ENCODE measurements at regions not wholly inside any gene's neighbourhood (a gene's known extent, or its start where the extent isn't known, plus 50 kb on each side); places are given as distances from the start of the nearest gene placed in this dataset.

DNA sequence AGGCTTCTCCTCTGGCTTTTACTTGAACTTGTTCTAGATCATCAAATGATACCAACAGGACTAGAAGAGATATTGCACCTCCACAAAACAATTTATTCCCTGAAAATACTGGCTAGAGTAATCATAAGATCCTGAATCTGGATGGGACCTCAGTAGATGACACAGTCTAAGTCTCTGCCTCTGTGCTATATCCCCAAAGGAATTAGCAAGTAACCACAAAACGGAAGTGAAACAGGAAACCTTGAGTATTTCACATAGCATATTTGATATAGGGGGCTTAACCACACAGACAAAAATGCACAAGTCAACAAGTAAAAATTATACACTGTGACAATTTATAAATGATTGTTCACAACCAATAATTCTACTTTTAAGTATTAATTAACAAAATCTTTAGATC, 456.9 kb upstream of the TNP1 start:
- no peaks in the 10 kb centered on the region for H3K4me1 ChIP-seq (ENCODE audit: low read depth)
- no peaks in the 10 kb centered on the region for H3K27me3 ChIP-seq
- peak in 1 of 2 donors; percentile 72 for DNase-seq (ENCODE audit: low read depth in 1 of 2, low spot score in 1 of 2)
- no peaks in the 10 kb centered on the region for H3K9me3 ChIP-seq (ENCODE audit: low read depth)
- TF ChIP-seq, protein P1, sequence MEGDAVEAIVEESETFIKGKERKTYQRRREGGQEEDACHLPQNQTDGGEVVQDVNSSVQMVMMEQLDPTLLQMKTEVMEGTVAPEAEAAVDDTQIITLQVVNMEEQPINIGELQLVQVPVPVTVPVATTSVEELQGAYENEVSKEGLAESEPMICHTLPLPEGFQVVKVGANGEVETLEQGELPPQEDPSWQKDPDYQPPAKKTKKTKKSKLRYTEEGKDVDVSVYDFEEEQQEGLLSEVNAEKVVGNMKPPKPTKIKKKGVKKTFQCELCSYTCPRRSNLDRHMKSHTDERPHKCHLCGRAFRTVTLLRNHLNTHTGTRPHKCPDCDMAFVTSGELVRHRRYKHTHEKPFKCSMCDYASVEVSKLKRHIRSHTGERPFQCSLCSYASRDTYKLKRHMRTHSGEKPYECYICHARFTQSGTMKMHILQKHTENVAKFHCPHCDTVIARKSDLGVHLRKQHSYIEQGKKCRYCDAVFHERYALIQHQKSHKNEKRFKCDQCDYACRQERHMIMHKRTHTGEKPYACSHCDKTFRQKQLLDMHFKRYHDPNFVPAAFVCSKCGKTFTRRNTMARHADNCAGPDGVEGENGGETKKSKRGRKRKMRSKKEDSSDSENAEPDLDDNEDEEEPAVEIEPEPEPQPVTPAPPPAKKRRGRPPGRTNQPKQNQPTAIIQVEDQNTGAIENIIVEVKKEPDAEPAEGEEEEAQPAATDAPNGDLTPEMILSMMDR (IDR thresholded peaks at IDR 0.05; ENCODE audit: low read depth, low read length) = no peak
- H3K4me3 ChIP-seq = no peak overlapping the region
- H3K27ac ChIP-seq = no peak overlapping the region
- no peaks in the 10 kb centered on the region for H3K36me3 ChIP-seq

GRCh38 chr2:217314021-217314460, 454.2 kb upstream of the TNP1 start:
- no peak for DNase-seq (ENCODE audit: low read depth in 1 of 2, low spot score in 1 of 2)
- Histone ChIP-seq H3K36me3 (no peaks in the 10 kb centered on the region), H3K9me3 (ENCODE audit: low read depth) (no peaks in the 10 kb centered on the region), H3K4me3 (no peak overlapping the region), H3K27me3 (no peaks in the 10 kb centered on the region), H3K4me1 (ENCODE audit: low read depth) (no peaks in the 10 kb centered on the region), H3K27ac (no peak overlapping the region)
- TF ChIP-seq, protein P1 (IDR thresholded peaks at IDR 0.05; ENCODE audit: low read depth, low read length) = no peak

- Histone ChIP-seq H3K27ac (no peak overlapping the region), H3K36me3 (no peaks in the 10 kb centered on the region)
Measured at GRCh38 chr2:217313386-217313785, 453.5 kb upstream of the TNP1 start.

GRCh38 chr2:217309056-217309455, 449.2 kb upstream of the TNP1 start:
- Histone ChIP-seq H3K9me3 (ENCODE audit: low read depth) (no peaks in the 10 kb centered on the region), H3K27me3 (peaks cover 19% of the 10 kb centered on the region)

More at GRCh38 chr2:217313386-217313785, 453.5 kb upstream of the TNP1 start:
- no peak overlapping the region for H3K4me3 ChIP-seq
- no peaks in the 10 kb centered on the region for H3K27me3 ChIP-seq
- TF ChIP-seq, protein P1 (IDR thresholded peaks at IDR 0.05; ENCODE audit: low read depth, low read length) = no peak
- H3K4me1 ChIP-seq (ENCODE audit: low read depth) = no peaks in the 10 kb centered on the region
- DNase-seq (ENCODE audit: low read depth in 1 of 2, low spot score in 1 of 2) = no peak
- H3K9me3 ChIP-seq (ENCODE audit: low read depth) = no peaks in the 10 kb centered on the region

GRCh38 chr2:217307023-217307422, 447.2 kb upstream of the TNP1 start:
- Histone ChIP-seq H3K36me3 (no peaks in the 10 kb centered on the region), H3K4me3 (no peak overlapping the region), H3K4me1 (ENCODE audit: low read depth) (no peaks in the 10 kb centered on the region), H3K9me3 (ENCODE audit: low read depth) (no peaks in the 10 kb centered on the region), H3K27ac (no peak overlapping the region), H3K27me3 (peaks cover 39% of the 10 kb centered on the region)
- TF ChIP-seq, protein P1 (IDR thresholded peaks at IDR 0.05; ENCODE audit: low read depth, low read length) = no peak
- DNase-seq (ENCODE audit: low read depth in 1 of 2, low spot score in 1 of 2) = no peak

More at GRCh38 chr2:217309056-217309455, 449.2 kb upstream of the TNP1 start:
- H3K4me3 ChIP-seq = no peak overlapping the region
- no peaks in the 10 kb centered on the region for H3K4me1 ChIP-seq (ENCODE audit: low read depth)
- H3K36me3 ChIP-seq = no peaks in the 10 kb centered on the region
- TF ChIP-seq, protein P1 (IDR thresholded peaks at IDR 0.05; ENCODE audit: low read depth, low read length) = no peak
- DNase-seq (ENCODE audit: low read depth in 1 of 2, low spot score in 1 of 2) = no peak
- no peak overlapping the region for H3K27ac ChIP-seq

GRCh38 chr2:217305882-217306281, 446.0 kb upstream of the TNP1 start:
- DNase-seq (ENCODE audit: low read depth in 1 of 2, low spot score in 1 of 2) = no peak
- Histone ChIP-seq H3K4me1 (ENCODE audit: low read depth) (no peaks in the 10 kb centered on the region), H3K4me3 (no peak overlapping the region), H3K27ac (no peak overlapping the region), H3K36me3 (no peaks in the 10 kb centered on the region), H3K9me3 (ENCODE audit: low read depth) (no peaks in the 10 kb centered on the region), H3K27me3 (peaks cover 51% of the 10 kb centered on the region)
- TF ChIP-seq, protein P1 (IDR thresholded peaks at IDR 0.05; ENCODE audit: low read depth, low read length) = no peak
